Right atrium auricular region (tissue), 2 donors: ENCODE measurements at regions not wholly inside any gene's neighbourhood (a gene's known extent, or its start where the extent isn't known, plus 50 kb on each side); places are given as distances from the start of the nearest gene placed in this dataset.

Experiments
- DNase-seq: peaks from one replicate; pipeline ENCODE4 v3.0.0-alpha.2; 2019; ENCODE audit warnings: low spot score
- H3K27ac ChIP-seq, 2 donors: fragments of 200-600 bp; sonication (generic); 1 replicate in 1 of 2; 2 replicates in 1 of 2; pipeline ENCODE4 v1.5.1; 2016 to 2019
- H3K27me3 ChIP-seq, 2 donors: fragments of 200-600 bp; sonication (generic); one replicate each; pipeline versions ENCODE4 v1.5.1 to v1.6.0; 2017 to 2019
- H3K36me3 ChIP-seq: fragments of 200-600 bp; sonication (generic); one replicate; pipeline ENCODE4 v1.5.1; 2016
- H3K4me1 ChIP-seq, 2 donors: fragments of 200-600 bp; sonication (generic); one replicate each; pipeline versions ENCODE4 v1.5.1 to v1.6.0; 2017 to 2019
- H3K4me3 ChIP-seq, 2 donors: fragments of 200-600 bp; sonication (generic); 1 replicate in 1 of 2; 2 replicates in 1 of 2; pipeline ENCODE4 v1.5.1; 2017 to 2019; ENCODE audit warnings: mild to moderate bottlenecking in 1 of 2, moderate library complexity in 1 of 2
- H3K9me3 ChIP-seq, 2 donors: fragments of 200-600 bp; sonication (generic); one replicate each; pipeline ENCODE4 v1.5.1; 2019
- CTCF ChIP-seq, 2 donors: fragments of 200-600 bp; sonication (generic); IDR thresholded peaks; one replicate each; pipeline ENCODE4 v1.5.1; 2019; ENCODE audit warnings: antibody characterized with exemption in 2 of 2

- H3K9me3 ChIP-seq: peaks cover 0 to 5% of the 10 kb centered on the region in 2 donors
- H3K27me3 ChIP-seq: no peaks in the 10 kb centered on the region
- no peak for TF ChIP-seq CTCF (IDR thresholded peaks at IDR 0.05)
- no peaks in the 10 kb centered on the region for H3K36me3 ChIP-seq
- H3K27ac ChIP-seq: no peak overlapping the region
- no peak overlapping the region for H3K4me3 ChIP-seq
- DNase-seq: no peak
- no peaks in the 10 kb centered on the region for H3K4me1 ChIP-seq
These were observed 639.0 kb upstream of the DPP6 start for GRCh38 chr7:153413199-153413539.

GRCh38 chr7:153413540-153414287 lies 638.5 kb upstream of the DPP6 start:
- Histone ChIP-seq H3K4me3 (no peak overlapping the region), H3K36me3 (no peaks in the 10 kb centered on the region), H3K27me3 (no peaks in the 10 kb centered on the region), H3K27ac (no peak overlapping the region), H3K4me1 (no peaks in the 10 kb centered on the region), H3K9me3 (peaks cover 0 to 5% of the 10 kb centered on the region in 2 donors)
- no peak for DNase-seq
- no peak for TF ChIP-seq CTCF (IDR thresholded peaks at IDR 0.05)

GRCh38 chr7:153414288-153414629 lies 637.9 kb upstream of the DPP6 start:
- no peaks in the 10 kb centered on the region for H3K36me3 ChIP-seq
- no peaks in the 10 kb centered on the region for H3K27me3 ChIP-seq
- H3K27ac ChIP-seq: no peak overlapping the region
- no peak for TF ChIP-seq CTCF (IDR thresholded peaks at IDR 0.05)
- H3K4me3 ChIP-seq: no peak overlapping the region
- no peaks in the 10 kb centered on the region for H3K4me1 ChIP-seq
- DNase-seq: no peak
- H3K9me3 ChIP-seq: peaks cover 0 to 5% of the 10 kb centered on the region in 2 donors

- no peak for DNase-seq
- no peak for TF ChIP-seq CTCF (IDR thresholded peaks at IDR 0.05)
- Histone ChIP-seq H3K4me3 (no peak overlapping the region), H3K27me3 (no peaks in the 10 kb centered on the region), H3K4me1 (no peaks in the 10 kb centered on the region), H3K9me3 (peaks cover 0 to 5% of the 10 kb centered on the region in 2 donors), H3K36me3 (no peaks in the 10 kb centered on the region), H3K27ac (no peak overlapping the region)
These were observed 636.6 kb upstream of the DPP6 start for GRCh38 chr7:153415632-153416031.

- H3K27ac ChIP-seq: no peak overlapping the region
- no peaks in the 10 kb centered on the region for H3K36me3 ChIP-seq
- no peaks in the 10 kb centered on the region for H3K9me3 ChIP-seq
- no peak for DNase-seq
- no peak for TF ChIP-seq CTCF (IDR thresholded peaks at IDR 0.05)
- no peak overlapping the region for H3K4me3 ChIP-seq
- H3K4me1 ChIP-seq: no peaks in the 10 kb centered on the region
- H3K27me3 ChIP-seq: no peaks in the 10 kb centered on the region
These were observed 629.6 kb upstream of the DPP6 start for GRCh38 chr7:153422291-153423209.
